ENCODE measurements at regions not wholly inside any gene's neighbourhood (a gene's known extent, or its start where the extent isn't known, plus 50 kb on each side); places are given as distances from the start of the nearest gene placed in this dataset.

- Histone ChIP-seq H2BK15ac (replicated peaks; ENCODE audit: low read depth) (no peak overlapping the region), H3K4me3 (ENCODE audit: low read length) (no peak overlapping the region), H3K79me1 (ENCODE audit: low read length) (no peaks in the 10 kb centered on the region), H3K27ac (ENCODE audit: low read depth, low read length) (no peak overlapping the region), H2AK5ac (ENCODE audit: low read length) (no peak overlapping the region), H3K23ac (ENCODE audit: low read length) (no peak overlapping the region), H3K4me1 (ENCODE audit: control insufficient read depth, low read depth, low read length) (no peaks in the 10 kb centered on the region), H4K8ac (ENCODE audit: low read depth, low read length) (no peak overlapping the region), H3K4ac (ENCODE audit: low read depth, low read length) (no peak overlapping the region), H3K79me2 (ENCODE audit: control insufficient read depth, insufficient read depth, low read length) (no peaks in the 10 kb centered on the region), H3K9ac (ENCODE audit: low read length) (no peak overlapping the region), H2BK120ac (ENCODE audit: low read depth, low read length) (no peak overlapping the region), H3K18ac (ENCODE audit: low read length) (no peak overlapping the region), H3K36me3 (ENCODE audit: control insufficient read depth, insufficient read depth, low read length) (no peaks in the 10 kb centered on the region), H3K56ac (ENCODE audit: low read length) (no peak overlapping the region), H2BK5ac (ENCODE audit: low read length) (no peak overlapping the region), H4K5ac (ENCODE audit: low read length) (no peak overlapping the region), H3K27me3 (ENCODE audit: insufficient read depth, low read length, poor library complexity) (no peaks in the 10 kb centered on the region), H3K4me2 (ENCODE audit: low read length) (no peak overlapping the region)
- DNase-seq = no peak
These were observed 407.5 kb upstream of the MGAT4C start for GRCh38 chr12:86663716-86664115.

DNA sequence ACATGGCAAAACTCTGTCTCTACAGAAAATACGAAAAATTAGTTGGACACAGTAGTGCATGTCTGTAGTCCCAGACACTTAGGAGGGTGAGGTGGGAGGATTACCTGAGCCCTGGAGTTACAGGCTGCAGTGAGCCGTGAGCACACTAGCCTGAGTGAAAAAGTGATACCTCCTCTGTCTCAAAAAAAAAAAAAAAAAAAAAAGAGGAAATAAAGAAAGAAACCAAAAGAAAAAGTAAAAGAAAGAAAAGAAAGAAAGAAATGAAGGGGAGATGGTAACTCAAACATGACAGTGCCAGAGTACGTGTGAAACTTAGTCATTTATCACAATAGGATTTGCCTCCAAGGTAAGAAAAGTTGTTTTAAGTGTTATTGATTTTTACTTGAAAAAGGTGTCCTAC, 407.0 kb upstream of the MGAT4C start:
- no peak overlapping the region for H3K4me2 ChIP-seq (ENCODE audit: low read length)
- H3K9ac ChIP-seq (ENCODE audit: low read length) = no peak overlapping the region
- DNase-seq = no peak
- H2BK120ac ChIP-seq (ENCODE audit: low read depth, low read length) = no peak overlapping the region
- no peak overlapping the region for H3K23ac ChIP-seq (ENCODE audit: low read length)
- no peak overlapping the region for H3K4me3 ChIP-seq (ENCODE audit: low read length)
- no peaks in the 10 kb centered on the region for H3K79me1 ChIP-seq (ENCODE audit: low read length)
- no peak overlapping the region for H3K18ac ChIP-seq (ENCODE audit: low read length)
- H2BK5ac ChIP-seq (ENCODE audit: low read length) = no peak overlapping the region
- no peak overlapping the region for H2AK5ac ChIP-seq (ENCODE audit: low read length)
- no peak overlapping the region for H3K4ac ChIP-seq (ENCODE audit: low read depth, low read length)
- H4K8ac ChIP-seq (ENCODE audit: low read depth, low read length) = no peak overlapping the region
- no peak overlapping the region for H3K27ac ChIP-seq (ENCODE audit: low read depth, low read length)
- H3K56ac ChIP-seq (ENCODE audit: low read length) = no peak overlapping the region
- no peak overlapping the region for H4K5ac ChIP-seq (ENCODE audit: low read length)
- no peaks in the 10 kb centered on the region for H3K36me3 ChIP-seq (ENCODE audit: control insufficient read depth, insufficient read depth, low read length)
- WGBS (ENCODE audit: extremely low coverage, insufficient coverage, low lambda C conversion rate) = no CpG with 5 or more reads among the region's 3 CpGs
- no peak overlapping the region for H2BK15ac ChIP-seq (replicated peaks; ENCODE audit: low read depth)
- H3K79me2 ChIP-seq (ENCODE audit: control insufficient read depth, insufficient read depth, low read length) = no peaks in the 10 kb centered on the region
- H3K27me3 ChIP-seq (ENCODE audit: insufficient read depth, low read length, poor library complexity) = no peaks in the 10 kb centered on the region
- no peaks in the 10 kb centered on the region for H3K4me1 ChIP-seq (ENCODE audit: control insufficient read depth, low read depth, low read length)

DNA sequence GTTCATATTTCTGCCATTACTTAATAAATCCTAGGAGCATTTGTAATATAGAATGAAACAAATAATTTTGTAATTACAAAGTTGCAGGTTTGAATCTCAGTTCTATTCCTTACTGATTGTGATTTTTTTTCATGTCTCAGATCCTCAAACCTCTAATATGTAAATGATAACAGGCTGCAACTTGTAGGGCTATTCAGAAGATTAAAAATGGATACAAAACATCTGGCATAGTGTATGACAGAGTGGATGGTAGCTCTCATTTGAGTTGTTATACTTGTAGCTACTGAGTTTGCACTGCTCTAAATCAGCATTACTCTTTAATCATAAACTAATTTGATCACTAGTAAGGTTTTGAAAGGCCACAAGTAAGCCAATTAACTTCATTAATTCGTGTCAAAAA, 406.3 kb upstream of the MGAT4C start:
- Histone ChIP-seq H2BK15ac (replicated peaks; ENCODE audit: low read depth) (no peak overlapping the region), H4K5ac (ENCODE audit: low read length) (no peak overlapping the region), H3K27me3 (ENCODE audit: insufficient read depth, low read length, poor library complexity) (no peaks in the 10 kb centered on the region), H3K23ac (ENCODE audit: low read length) (no peak overlapping the region), H3K79me1 (ENCODE audit: low read length) (no peaks in the 10 kb centered on the region), H3K4me1 (ENCODE audit: control insufficient read depth, low read depth, low read length) (no peaks in the 10 kb centered on the region), H3K4me3 (ENCODE audit: low read length) (no peak overlapping the region), H3K79me2 (ENCODE audit: control insufficient read depth, insufficient read depth, low read length) (no peaks in the 10 kb centered on the region), H3K4ac (ENCODE audit: low read depth, low read length) (no peak overlapping the region), H3K18ac (ENCODE audit: low read length) (no peak overlapping the region), H3K27ac (ENCODE audit: low read depth, low read length) (no peak overlapping the region), H3K36me3 (ENCODE audit: control insufficient read depth, insufficient read depth, low read length) (no peaks in the 10 kb centered on the region), H4K8ac (ENCODE audit: low read depth, low read length) (no peak overlapping the region), H3K56ac (ENCODE audit: low read length) (no peak overlapping the region), H2BK5ac (ENCODE audit: low read length) (no peak overlapping the region), H2BK120ac (ENCODE audit: low read depth, low read length) (no peak overlapping the region), H3K4me2 (ENCODE audit: low read length) (no peak overlapping the region), H2AK5ac (ENCODE audit: low read length) (no peak overlapping the region), H3K9ac (ENCODE audit: low read length) (no peak overlapping the region)
- no CpG with 5 or more reads among the region's 1 CpG for WGBS (ENCODE audit: extremely low coverage, insufficient coverage, low lambda C conversion rate)
- DNase-seq = no peak

GRCh38 chr12:86660488-86661147, 404.4 kb upstream of the MGAT4C start:
- Histone ChIP-seq H3K27ac (ENCODE audit: low read depth, low read length) (no peak overlapping the region), H3K4me1 (ENCODE audit: control insufficient read depth, low read depth, low read length) (no peaks in the 10 kb centered on the region), H2BK120ac (ENCODE audit: low read depth, low read length) (no peak overlapping the region), H2BK5ac (ENCODE audit: low read length) (no peak overlapping the region), H3K79me1 (ENCODE audit: low read length) (no peaks in the 10 kb centered on the region), H3K9ac (ENCODE audit: low read length) (no peak overlapping the region), H3K56ac (ENCODE audit: low read length) (no peak overlapping the region), H3K4ac (ENCODE audit: low read depth, low read length) (no peak overlapping the region), H3K4me3 (ENCODE audit: low read length) (no peak overlapping the region), H2BK15ac (replicated peaks; ENCODE audit: low read depth) (no peak overlapping the region), H4K8ac (ENCODE audit: low read depth, low read length) (no peak overlapping the region), H3K18ac (ENCODE audit: low read length) (no peak overlapping the region), H2AK5ac (ENCODE audit: low read length) (no peak overlapping the region), H3K36me3 (ENCODE audit: control insufficient read depth, insufficient read depth, low read length) (no peaks in the 10 kb centered on the region), H3K79me2 (ENCODE audit: control insufficient read depth, insufficient read depth, low read length) (no peaks in the 10 kb centered on the region), H3K23ac (ENCODE audit: low read length) (no peak overlapping the region), H3K4me2 (ENCODE audit: low read length) (no peak overlapping the region), H4K5ac (ENCODE audit: low read length) (no peak overlapping the region), H3K27me3 (ENCODE audit: insufficient read depth, low read length, poor library complexity) (no peaks in the 10 kb centered on the region)
- peak; percentile 23 for DNase-seq
- WGBS (ENCODE audit: extremely low coverage, insufficient coverage, low lambda C conversion rate) = no CpG with 5 or more reads among the region's 1 CpG

DNA sequence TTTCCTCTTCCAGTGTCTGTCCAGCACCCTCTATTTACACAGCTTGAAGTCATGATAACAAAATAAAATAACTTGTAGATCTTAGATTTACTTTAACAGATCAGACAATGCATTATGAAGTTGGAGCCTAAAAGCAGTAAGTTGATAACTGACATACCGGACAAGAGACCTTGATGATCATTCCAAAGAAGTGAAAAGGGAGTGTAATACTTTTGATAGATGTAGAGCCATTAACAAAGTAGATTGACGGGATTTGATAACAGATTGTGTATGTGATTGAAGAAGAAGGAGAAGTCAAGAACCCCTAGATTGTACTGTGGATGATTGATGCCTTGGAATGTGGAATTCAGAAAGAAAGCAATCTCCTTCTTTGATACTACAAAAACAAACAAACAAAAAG, 403.8 kb upstream of the MGAT4C start:
- no peak overlapping the region for H2BK5ac ChIP-seq (ENCODE audit: low read length)
- H3K27me3 ChIP-seq (ENCODE audit: insufficient read depth, low read length, poor library complexity) = no peaks in the 10 kb centered on the region
- no peak overlapping the region for H3K56ac ChIP-seq (ENCODE audit: low read length)
- no peak overlapping the region for H2AK5ac ChIP-seq (ENCODE audit: low read length)
- no peak overlapping the region for H3K4me3 ChIP-seq (ENCODE audit: low read length)
- no peaks in the 10 kb centered on the region for H3K4me1 ChIP-seq (ENCODE audit: control insufficient read depth, low read depth, low read length)
- H3K9ac ChIP-seq (ENCODE audit: low read length) = no peak overlapping the region
- no peak overlapping the region for H3K27ac ChIP-seq (ENCODE audit: low read depth, low read length)
- H4K8ac ChIP-seq (ENCODE audit: low read depth, low read length) = no peak overlapping the region
- no CpG with 5 or more reads among the region's 2 CpGs for WGBS (ENCODE audit: extremely low coverage, insufficient coverage, low lambda C conversion rate)
- no peaks in the 10 kb centered on the region for H3K79me1 ChIP-seq (ENCODE audit: low read length)
- H3K4ac ChIP-seq (ENCODE audit: low read depth, low read length) = no peak overlapping the region
- H2BK120ac ChIP-seq (ENCODE audit: low read depth, low read length) = no peak overlapping the region
- H3K36me3 ChIP-seq (ENCODE audit: control insufficient read depth, insufficient read depth, low read length) = no peaks in the 10 kb centered on the region
- H3K4me2 ChIP-seq (ENCODE audit: low read length) = no peak overlapping the region
- H3K23ac ChIP-seq (ENCODE audit: low read length) = no peak overlapping the region
- no peak overlapping the region for H3K18ac ChIP-seq (ENCODE audit: low read length)
- H3K79me2 ChIP-seq (ENCODE audit: control insufficient read depth, insufficient read depth, low read length) = no peaks in the 10 kb centered on the region
- DNase-seq = no peak
- H2BK15ac ChIP-seq (replicated peaks; ENCODE audit: low read depth) = no peak overlapping the region
- H4K5ac ChIP-seq (ENCODE audit: low read length) = no peak overlapping the region

- Histone ChIP-seq H3K79me1 (ENCODE audit: low read length) (no peaks in the 10 kb centered on the region), H3K27me3 (ENCODE audit: insufficient read depth, low read length, poor library complexity) (no peaks in the 10 kb centered on the region), H3K4me1 (ENCODE audit: control insufficient read depth, low read depth, low read length) (no peaks in the 10 kb centered on the region), H3K23ac (ENCODE audit: low read length) (no peak overlapping the region), H3K4me3 (ENCODE audit: low read length) (no peak overlapping the region), H3K56ac (ENCODE audit: low read length) (no peak overlapping the region), H4K5ac (ENCODE audit: low read length) (no peak overlapping the region), H3K27ac (ENCODE audit: low read depth, low read length) (no peak overlapping the region), H2BK5ac (ENCODE audit: low read length) (no peak overlapping the region), H3K4me2 (ENCODE audit: low read length) (no peak overlapping the region), H2AK5ac (ENCODE audit: low read length) (no peak overlapping the region), H4K8ac (ENCODE audit: low read depth, low read length) (no peak overlapping the region), H3K18ac (ENCODE audit: low read length) (no peak overlapping the region), H3K79me2 (ENCODE audit: control insufficient read depth, insufficient read depth, low read length) (no peaks in the 10 kb centered on the region), H3K9ac (ENCODE audit: low read length) (no peak overlapping the region), H2BK120ac (ENCODE audit: low read depth, low read length) (no peak overlapping the region), H2BK15ac (replicated peaks; ENCODE audit: low read depth) (no peak overlapping the region), H3K36me3 (ENCODE audit: control insufficient read depth, insufficient read depth, low read length) (no peaks in the 10 kb centered on the region), H3K4ac (ENCODE audit: low read depth, low read length) (no peak overlapping the region)
- DNase-seq = no peak
These were observed 402.1 kb upstream of the MGAT4C start for GRCh38 chr12:86658303-86658702.

Data from mesendoderm (in vitro differentiated cells).